ENCODE measurements at regions not wholly inside any gene's neighbourhood (a gene's known extent, or its start where the extent isn't known, plus 50 kb on each side); places are given as distances from the start of the nearest gene placed in this dataset.
"Not testable (repeated sequence)": the region's sequence is repeated elsewhere in the genome, so short reads cannot be mapped to it uniquely, and the experiment has no call there.

DNA sequence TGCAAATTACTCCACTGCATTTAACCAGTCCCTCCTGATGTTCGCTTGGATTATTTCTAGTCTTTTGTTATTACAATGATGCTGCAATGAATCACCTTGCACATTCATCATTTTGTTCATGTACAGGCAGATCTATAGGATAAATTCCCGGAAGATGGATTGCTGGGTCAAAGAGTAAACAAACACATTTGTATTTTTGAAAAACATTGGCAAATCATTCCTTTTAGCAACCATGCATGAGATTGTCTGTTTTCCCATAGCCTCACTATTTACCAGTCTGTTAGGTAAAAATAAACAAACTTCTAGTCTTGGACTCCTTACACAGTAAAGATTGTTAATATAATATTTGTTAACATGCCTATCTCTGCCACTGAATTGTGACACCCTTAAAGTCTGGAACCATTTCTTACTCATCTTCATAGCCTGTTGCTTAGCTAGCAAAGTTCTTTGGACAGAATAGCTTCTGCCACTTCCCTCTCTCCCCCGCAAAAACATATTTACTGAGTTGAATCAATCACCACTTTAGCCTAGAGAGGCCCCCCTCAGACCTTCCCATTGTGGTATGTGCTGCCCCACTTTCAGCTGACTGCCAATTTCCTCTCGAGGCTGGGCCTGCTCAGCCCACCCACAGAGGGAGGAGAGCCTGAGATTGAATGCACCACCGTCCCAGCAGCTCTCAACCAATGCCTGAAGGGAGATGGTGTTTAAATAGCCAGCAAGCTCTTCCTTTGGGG is 108.4 kb upstream of the ATXN3L start:
- DNase-seq (ENCODE audit: low read depth, low spot score): peak; percentile 44

DNA sequence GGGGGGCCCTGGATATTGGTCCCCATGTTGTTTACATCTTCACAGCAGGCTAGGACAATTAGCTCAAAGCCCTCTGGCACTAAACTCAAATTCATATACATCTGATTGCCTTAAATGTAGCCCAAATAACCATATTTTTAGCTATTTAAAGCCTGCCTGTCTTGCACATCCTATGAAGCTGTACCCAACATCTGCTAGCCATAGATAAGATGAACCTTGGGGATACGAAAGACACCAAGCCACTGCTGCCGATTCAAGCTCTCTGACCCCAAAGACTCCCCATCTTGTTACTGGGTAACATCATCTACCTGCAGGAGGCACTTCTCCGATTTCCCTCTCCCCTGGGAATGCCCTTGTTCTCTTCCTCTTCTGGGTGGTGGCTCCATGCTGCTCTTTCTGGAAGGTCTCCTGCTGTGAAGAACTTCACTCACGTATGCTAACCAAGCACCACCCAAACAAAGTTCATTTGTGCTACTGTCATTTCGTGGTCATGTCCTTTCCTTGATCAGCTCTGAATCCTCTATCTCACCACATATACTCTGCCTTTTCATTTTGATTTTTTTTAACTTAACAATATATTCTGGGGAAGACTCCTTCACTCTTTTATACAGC is 107.7 kb upstream of the ATXN3L start:
- no peak for DNase-seq (ENCODE audit: low read depth, low spot score)

DNA sequence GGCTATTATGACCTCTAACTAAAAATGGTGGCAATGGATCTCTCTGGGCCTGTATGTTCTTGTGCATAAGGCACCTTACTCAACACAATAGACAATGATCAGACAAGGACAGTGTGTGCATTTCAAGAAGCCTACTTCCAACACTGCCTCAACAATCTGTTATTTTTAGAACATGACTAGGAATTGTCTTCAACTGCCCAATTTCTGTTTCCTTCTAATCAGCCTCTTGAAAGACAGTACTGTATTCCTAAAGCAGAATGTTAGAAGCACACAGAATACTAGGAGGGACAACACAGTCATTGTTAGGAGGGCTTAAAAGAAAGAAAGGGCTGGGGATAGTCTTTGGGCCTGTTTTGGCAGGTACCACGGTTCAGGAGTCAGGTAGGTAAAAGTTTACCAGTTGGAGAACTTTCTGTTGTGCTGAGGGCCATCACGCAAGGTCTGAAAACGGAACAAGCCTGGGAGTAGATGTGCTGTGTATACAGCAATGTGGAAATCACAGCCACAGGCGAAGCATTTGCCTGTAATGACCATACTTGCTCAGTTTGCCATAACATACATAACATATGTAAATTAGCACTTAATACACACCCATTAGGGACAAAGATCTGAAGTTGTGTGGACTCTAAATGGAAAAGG is 100.8 kb upstream of the ATXN3L start:
- no peak for DNase-seq (ENCODE audit: low read depth, low spot score)

DNA sequence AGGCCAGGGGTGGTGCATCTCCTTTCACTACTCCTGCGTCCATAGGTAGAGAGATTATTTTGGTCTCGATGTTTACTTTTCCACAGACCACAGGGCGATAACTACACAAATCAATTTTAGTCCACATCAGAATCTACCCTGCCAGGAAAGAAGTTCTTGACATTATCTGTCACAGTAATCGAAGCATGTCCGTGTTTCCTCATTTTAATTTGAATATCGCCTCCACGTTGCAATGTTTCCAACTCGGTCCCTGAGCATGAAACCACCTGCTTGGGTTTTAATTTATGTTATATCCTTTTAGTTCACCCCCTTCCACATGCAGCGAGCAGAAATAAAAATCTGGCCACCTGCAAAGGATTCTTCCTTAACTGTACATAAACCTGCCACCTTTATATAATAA is 100.1 kb upstream of the ATXN3L start:
- DNase-seq (ENCODE audit: low read depth, low spot score): no peak

DNA sequence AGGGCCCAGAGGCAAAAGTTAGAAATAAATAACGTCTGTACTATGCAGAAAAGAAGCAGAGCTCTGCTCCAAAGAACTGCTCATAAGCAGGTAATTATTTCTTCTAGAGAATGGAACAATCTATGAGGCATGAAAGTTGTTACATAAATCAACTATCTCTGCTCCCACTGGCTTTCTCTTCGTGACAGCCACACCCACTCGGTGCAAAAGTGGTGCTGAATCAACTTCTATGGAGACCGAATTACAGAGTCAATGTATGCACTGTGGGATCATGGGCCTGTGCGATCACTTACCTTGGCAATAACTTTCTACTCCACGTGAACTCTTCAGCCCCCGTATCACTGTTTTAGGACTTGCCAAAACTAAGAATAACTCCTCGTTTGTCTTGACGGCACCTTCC is 99.4 kb upstream of the ATXN3L start:
- DNase-seq (ENCODE audit: low read depth, low spot score): no peak

DNA sequence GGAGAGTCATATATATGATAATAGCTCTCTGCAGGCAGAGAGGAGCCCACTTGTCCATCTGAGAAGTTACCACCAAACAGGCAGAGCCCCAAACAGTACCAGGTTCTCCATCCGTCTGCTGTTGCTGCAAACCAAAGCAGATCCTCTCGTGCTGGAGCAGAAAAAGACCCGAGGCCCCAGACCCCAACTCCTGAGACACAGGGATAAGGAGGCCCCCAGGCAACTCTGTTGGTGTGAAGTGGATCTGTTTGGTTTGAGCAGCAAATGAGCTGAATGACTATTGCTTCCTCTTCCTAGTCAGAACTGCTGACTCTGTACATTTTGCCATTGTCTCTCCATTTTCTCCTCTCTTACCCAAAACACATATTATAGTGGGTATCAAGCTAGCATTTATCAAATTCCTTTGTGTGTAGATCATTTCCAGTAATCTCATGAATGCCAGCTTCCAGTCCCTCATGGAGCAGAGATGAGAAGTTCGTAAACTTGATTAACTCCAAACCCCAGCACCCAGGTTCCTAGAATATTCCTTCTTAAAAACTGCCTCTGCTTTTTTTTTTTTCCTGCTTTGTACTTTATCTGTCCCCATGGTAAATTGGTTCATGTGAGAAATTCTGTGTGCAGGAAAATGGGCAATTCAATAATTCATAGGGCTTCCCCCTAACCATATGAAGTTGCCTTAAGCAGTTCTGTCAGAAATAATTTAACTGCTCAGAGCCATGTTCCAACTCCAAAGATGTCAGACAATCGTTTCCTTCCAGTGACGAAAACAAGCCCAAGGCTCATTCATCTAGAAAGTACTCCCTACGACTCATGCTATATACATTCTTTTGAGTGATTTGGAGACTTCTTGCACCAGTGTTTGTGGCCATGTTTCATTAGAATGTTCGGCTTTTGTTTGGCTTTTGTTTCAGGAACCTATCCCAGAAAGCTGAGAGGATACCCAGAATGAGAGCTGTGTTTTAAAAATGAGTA is 98.6 kb upstream of the ATXN3L start:
- peak; percentile 42 for DNase-seq (ENCODE audit: low read depth, low spot score)

DNA sequence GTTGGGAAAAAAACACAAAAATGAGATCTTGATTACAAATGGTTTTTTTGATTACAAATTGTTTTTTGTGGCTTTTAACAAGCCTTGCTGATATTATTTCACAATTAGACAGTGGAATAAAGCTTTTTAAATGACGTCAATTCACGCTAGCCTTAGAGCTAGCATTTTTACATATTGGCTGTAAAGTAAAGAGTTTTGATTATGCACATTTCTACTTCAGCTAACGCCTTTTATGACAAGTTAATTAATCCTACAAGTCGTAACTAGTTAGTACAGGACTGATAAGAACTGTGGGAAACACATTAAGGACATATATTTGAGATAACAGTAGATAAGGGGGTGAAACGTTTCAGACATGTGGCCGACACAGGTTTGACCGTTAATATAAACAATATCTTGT is 95.7 kb upstream of the ATXN3L start:
- no peak for DNase-seq (ENCODE audit: low read depth, low spot score)

DNA sequence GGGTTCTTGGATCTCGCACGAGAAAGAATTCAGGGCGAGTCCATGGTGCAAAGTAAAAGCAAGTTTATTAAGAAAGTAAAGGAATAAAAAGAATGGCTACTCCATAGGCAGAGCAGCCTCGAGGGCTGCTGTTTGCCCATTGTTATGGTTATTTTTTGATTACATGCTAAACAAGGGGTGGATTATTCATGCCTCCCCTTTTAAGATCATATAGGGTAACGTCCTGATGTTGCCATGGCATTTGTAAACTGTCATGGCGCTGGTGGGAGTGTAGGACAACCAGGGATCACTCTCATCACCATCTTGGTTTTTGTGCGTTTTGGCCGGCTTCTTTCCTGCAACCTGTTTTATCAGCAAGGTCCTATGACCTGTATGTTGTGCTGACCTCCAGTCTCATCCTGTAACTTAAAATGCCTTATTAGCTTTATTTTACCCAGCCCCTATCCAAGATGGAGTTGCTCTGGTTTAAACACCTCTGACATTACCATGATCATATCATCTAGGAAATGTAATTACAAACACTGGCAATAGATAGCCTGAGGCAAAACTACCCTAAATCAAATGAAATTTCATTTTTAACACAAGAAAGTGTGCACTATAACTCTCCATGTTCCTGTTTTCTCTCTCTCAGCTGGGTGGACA is 94.3 kb upstream of the ATXN3L start:
- no peak for DNase-seq (ENCODE audit: low read depth, low spot score)

DNA sequence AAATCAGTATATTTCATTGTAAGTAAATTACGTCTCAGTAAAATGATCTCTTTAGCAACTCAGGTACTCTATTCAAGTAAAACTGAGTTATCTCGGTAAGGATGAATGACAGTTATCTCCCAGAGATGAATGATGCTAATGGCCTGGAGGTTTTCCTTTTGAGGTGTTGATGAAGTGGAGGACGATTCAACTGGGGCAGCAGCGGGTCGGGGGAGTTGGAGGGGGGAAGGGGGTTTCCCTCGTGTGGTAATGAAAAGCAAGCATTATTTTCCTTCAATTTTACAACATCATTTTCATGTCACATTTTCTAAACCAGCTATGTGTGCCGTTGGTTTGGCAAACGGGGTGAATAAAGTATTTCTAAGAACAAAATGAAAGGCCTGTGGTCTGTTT is 92.4 kb upstream of the ATXN3L start:
- DNase-seq (ENCODE audit: low read depth, low spot score): no peak

DNA sequence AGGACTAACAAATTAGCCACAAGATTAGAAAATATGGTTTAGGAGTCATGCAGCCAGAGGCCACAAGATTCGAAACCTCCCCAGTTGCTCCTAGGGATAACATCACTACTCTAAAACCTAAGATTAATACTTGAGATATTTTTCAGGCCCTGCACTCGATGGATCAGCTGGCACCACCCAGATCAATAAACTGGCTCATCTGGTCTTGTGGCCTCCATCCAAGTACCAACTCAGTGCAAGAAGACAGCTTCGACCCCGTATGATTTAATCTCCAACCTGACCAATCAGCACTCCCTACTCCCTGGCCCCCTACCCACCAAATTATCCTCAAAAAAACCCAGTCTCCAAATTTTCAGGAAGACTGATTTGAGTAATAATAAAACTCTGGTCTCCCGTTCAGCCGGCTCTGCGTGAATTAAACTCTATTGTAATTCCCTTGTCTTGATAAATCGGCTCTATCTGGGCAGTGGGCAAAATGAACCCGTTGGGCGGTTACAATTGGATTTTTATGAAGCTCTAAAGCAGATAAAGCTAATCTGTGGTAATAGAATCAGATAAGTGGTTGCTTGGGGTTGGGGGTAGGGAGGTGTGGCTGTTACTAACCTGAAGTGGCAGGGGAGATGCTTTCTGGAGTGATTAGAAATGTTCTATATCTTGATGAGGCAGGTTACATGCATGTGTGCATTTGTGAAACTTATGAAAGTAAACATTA is 91.8 kb upstream of the ATXN3L start:
- no peak for DNase-seq (ENCODE audit: low read depth, low spot score)

DNA sequence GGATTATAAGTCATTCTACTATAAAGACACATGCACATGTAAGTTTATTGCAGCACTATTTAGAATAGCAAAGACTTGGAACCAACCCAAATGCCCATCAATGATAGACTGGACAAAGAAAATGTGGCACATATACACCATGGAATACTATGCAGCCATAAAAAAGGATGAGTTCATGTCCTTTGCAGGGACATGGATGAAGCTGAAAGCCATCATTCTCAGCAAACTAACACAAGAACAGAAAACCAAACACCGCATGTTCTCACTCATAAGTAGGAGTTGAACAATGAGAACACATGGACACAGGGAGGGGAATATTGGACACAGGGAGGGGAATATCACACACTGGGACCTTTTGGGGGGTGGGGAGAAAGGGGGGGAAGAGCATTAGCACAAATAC is 88.7 kb upstream of the ATXN3L start:
- DNase-seq (ENCODE audit: low read depth, low spot score): not testable (repeated sequence)

DNA sequence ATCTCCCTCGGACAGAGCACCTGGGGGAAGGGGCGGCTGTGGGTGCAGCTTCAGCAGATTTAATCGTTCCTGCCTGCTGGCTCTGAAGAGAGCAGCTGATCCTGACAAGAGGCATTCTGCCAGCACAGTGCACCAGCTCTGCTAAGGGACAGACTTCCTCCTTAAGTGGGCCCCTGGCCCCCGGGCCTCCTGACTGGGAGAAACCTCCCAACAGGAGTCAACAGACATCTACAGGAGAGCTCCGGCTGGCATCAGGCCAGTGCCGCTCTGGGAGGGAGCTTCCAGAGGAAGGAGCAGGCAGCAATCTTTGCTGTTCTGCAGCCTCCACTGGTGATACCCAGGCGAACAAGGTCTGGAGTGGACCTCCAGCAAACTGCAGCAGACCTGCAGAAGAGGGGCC is 84.9 kb upstream of the ATXN3L start:
- DNase-seq (ENCODE audit: low read depth, low spot score): not testable (repeated sequence)

DNA sequence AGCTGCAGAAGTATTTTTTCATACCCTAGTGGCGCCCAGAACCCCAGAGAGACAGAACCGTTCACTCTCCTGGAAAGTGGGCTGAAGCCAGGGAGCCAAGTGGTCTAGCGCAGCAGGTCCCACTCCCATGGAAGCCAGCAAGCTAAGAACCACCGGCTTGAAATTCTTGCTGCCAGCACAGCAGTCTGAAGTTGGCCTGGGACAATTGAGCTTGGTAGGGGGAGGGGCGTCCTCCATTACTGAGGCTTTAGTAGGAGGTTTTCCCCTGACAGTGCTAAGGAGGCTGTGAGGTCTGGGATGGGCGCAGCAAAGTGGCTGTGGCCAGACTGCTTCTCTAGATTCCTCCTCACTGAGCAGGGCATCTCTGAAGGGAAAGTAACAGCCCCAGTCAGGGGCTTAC is 84.5 kb upstream of the ATXN3L start:
- DNase-seq (ENCODE audit: low read depth, low spot score): no peak

DNA sequence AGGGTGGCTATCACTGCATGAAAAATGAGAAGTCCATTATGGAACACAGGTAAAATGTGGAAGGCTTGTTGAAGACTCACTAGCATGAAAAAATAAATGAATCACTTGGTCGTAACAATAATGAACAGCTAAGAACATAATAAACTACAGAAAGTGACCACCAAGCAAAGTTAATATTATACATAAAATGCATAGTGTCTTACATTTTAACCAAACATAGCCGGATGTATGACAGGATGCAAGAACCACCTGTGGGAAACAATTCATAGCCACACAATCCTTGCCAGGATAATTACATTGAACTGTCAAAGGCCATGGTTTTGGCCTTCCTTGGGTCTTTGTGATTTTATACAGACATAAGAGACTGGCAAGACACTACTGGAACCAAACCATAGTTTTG is 81.9 kb upstream of the ATXN3L start:
- no peak for DNase-seq (ENCODE audit: low read depth, low spot score)

DNA sequence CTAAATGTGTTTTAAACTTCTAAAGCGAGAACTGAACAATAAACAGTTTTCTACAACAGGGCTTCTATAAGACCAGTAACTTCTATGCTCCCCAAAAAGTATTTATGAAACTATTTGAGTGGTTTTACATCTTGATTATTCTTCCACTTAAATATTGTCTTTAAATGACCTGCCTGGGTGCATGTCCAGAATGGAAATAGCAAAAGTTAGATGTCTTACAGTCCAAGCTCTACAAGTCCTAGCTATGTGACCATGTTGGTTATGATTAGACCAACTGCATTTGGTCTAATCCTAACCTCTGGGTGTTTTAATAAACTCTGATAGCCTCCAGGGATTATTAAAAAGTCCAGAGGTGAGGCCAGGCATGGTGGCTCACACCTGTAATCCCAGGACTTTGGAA is 79.0 kb upstream of the ATXN3L start:
- DNase-seq (ENCODE audit: low read depth, low spot score): no peak

DNA sequence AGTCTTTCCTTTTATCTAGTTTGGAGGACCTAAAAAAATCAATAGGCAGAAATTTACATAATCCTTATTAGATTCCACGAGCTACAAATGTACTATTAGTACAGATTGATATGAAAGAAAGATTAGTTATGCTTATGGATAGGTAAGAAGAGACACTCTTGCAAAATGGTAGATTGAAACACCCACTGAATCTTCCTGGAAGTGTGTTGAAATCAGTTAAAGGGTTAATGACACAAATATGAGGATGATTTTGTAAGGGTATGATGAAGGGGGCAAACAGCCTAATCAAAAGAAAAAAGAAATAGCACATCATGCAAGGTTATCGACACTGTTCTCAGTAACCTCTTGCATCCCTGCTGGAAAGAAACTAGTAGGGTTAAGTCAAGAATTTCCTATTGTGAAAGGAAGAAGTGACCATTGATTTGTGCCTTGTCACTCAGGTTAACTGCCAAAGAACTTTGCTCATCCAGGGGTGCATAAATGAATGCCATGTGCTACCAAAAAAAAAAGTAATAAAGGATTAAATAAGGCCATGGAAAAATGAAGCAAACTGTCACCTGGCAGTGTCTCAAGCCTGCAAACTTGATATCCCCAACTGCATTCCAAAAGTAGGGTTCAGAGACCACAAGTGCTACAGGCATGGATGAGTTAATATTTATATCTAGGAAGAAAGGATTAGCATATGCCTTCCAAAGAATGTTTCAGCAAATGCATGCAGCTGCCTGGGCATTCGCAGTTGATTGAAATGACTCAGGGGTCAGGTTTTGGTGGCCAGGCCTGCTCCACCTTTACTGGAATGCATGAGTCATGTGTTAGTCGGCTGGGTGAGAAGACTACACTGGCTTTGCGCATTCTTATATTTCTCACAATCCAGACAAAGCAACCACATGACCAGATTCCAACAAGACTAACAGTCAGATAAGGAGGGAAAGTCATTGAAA is 78.3 kb upstream of the ATXN3L start:
- DNase-seq (ENCODE audit: low read depth, low spot score): peak; percentile 97

DNA sequence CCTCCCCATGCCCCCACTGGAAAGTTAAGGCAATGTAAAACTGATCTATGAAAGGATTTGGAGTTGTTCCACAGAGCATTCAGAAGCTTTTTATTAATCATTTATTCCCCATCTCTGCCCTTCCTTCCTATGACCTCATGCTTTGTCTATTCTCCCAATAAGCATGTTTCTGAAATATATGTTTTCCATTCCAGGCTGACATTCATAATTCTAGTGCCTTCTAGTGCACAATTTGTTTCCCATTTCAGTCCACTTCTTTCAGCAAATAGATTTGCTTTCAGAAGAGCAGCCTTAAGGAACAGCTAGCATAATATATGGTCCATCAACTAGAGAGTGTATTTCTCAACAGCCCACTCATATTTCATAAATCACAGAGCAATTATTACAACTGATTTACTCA is 77.1 kb upstream of the ATXN3L start:
- no peak for DNase-seq (ENCODE audit: low read depth, low spot score)

DNA sequence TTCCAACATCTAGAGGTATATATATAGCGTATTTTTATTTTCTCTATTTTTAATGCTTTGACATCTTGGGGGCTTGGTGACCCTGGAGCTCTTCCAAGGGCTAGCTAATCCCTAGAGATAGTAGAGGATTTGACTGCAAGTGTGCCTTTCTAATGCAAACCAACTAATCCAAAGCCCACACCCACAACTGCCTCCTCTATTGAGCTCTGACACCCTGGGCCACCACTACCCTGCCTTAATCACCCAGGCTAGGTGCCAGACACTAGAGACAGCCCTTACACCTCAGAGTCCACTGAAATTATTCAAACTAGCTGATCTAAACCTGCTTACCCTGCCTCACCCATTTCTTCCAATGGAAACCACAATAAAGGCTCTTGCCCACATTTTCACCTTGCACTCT is 69.6 kb upstream of the ATXN3L start:
- DNase-seq (ENCODE audit: low read depth, low spot score): no peak

DNA sequence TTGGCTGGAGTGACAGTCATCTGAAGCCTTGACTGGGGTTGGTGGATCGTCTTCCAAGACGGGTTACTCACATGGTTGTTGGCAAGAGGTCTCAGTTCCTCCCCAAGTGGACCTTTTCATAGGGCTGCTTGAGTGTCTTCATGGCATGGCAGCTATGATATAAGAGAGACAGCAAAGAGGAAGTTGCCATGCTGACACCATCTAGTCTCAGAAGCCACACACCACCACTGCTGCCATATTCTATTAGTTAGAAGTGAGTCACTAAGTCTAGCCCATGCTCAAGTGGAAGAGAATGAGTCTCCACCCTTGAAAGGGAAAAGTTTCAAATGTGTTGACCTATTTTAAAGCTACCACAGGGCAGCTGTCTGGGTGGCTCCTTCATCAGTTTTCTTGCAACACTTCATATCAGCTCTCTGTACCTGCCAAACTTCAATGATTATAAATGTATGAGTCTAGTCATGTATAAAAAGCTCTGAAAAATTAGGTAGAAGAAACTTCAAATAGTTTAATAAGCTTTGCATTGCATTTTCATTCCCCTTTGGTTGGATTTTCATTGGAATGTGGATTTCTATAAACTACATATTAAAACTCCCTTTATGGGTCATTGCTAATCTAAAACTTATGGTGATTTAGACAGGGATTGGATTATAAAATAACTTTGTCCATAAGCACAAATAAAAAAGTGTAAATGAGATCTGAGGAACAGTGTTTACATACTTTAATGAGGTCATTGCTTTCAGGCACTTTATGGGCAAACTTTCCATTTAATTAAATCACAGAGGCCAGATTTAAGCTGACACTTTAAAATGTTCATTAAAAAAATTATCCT is 68.0 kb upstream of the ATXN3L start:
- no peak for DNase-seq (ENCODE audit: low read depth, low spot score)

Data from astrocyte of the hippocampus (primary cell).